HG03175 (cell line): ENCODE measurements at regions not wholly inside any gene's neighbourhood (a gene's known extent, or its start where the extent isn't known, plus 50 kb on each side); places are given as distances from the start of the nearest gene placed in this dataset.
"Not testable (repeated sequence)": the region's sequence is repeated elsewhere in the genome, so short reads cannot be mapped to it uniquely, and the experiment has no call there.

Source experiments
- ATAC-seq: cut with Tn5 transposase; IDR thresholded peaks from one replicate; pipeline ENCODE4 v1.9.1; 2021; ENCODE audit warnings: mild to moderate bottlenecking, moderate library complexity; ENCODE audit not compliant: unreplicated experiment

GRCh38 chr1:219323426-219323825 is 149.7 kb downstream of the LYPLAL1 start:
- no peak for ATAC-seq

GRCh38 chr1:219322766-219323165 is 149.1 kb downstream of the LYPLAL1 start:
- no peak for ATAC-seq

DNA sequence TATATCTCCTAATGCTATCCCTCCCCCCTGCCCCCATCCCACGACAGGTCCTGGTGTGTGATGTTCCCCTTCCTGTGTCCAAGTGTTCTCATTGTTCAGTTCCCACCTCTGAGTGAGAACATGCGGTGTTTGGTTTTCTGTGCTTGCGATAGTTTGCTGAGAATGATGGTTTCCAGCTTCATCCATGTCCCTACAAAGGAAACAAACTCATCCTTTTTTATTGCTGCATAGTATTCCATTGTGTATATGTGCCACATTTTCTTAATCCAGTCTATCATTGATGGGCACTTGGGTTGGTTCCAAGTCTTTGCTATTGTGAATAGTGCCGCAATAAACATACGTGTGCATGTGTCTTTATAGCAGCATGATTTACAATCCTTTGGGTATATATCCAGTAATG is 146.9 kb downstream of the LYPLAL1 start:
- not testable (repeated sequence) for ATAC-seq

- ATAC-seq = no peak
Observed at GRCh38 chr1:219318826-219319225, 145.1 kb downstream of the LYPLAL1 start.

- ATAC-seq = peak; percentile 69
Observed at GRCh38 chr1:219317762-219318353, 144.2 kb downstream of the LYPLAL1 start.

- no peak for ATAC-seq
Observed at GRCh38 chr1:219316066-219316465, 142.4 kb downstream of the LYPLAL1 start.

- ATAC-seq = no peak
Observed at GRCh38 chr1:219313961-219314360, 140.3 kb downstream of the LYPLAL1 start.

GRCh38 chr1:219312967-219313366 is 139.3 kb downstream of the LYPLAL1 start:
- ATAC-seq = no peak

DNA sequence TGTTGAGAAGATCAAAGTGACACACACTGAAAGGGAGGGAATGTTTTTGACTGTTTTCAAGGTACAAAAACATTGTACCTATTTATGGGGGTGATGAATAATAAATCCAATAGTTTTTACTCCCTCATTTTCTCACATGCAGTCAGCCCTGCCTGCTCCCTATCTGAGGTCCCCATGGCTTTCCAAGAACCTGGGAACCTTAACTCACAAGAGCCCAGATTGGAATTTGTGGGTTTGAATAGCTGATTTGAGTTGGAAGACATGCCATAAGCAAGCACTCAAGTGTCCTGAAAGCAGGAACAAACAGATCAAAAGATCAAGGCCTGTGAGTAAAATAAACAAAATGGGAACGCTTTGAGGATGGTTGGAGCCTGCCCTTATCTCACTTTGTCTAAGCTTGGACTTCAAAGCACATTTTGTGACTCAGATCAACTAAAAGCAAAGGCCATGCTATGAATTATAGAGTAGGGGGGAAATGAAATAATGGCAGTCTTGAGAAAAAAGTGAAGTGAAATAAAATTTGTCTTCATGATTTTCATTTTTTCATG is 136.6 kb downstream of the LYPLAL1 start:
- ATAC-seq = no peak

DNA sequence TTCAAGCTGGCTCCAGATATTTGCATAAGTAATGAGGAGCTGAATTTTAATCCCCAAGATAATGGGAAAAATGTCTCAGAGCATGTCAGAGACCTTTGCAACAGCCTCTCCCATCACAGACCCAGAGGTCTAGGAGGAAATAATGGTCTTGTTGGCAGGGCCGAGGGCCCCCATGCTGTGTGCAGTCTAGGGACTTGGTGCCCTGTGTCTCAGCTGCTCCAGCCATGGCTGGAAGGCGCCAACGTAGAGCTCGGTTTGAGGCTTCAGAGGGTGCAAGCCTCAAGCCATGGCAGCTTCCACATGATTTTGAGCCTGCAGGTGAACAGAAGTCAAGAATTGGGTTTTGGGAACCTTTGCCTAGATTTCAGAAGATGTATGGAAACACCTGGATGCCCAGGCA is 134.7 kb downstream of the LYPLAL1 start:
- ATAC-seq = no peak

GRCh38 chr1:219304227-219305226 is 130.8 kb downstream of the LYPLAL1 start:
- no peak for ATAC-seq

DNA sequence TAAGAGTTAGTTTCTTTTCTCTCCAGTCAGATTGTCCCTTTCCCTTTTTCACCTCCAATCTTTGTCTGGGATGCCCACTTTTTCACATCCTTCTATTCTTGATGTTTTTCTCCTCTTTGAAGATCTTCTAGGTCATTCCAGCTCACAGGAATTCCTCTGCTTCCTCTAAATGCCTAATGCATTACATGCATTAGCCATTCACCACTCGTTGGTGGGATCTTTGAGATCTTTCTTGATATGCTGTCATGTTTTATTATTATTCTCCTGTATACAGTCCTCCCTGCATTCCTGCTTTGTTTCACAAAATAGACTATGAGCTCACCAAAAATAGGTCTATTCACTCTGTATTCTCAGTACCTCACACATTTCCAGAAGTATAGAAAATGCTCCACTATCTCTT is 129.0 kb downstream of the LYPLAL1 start:
- ATAC-seq = no peak

GRCh38 chr1:219299420-219299819 is 125.7 kb downstream of the LYPLAL1 start:
- ATAC-seq = no peak

DNA sequence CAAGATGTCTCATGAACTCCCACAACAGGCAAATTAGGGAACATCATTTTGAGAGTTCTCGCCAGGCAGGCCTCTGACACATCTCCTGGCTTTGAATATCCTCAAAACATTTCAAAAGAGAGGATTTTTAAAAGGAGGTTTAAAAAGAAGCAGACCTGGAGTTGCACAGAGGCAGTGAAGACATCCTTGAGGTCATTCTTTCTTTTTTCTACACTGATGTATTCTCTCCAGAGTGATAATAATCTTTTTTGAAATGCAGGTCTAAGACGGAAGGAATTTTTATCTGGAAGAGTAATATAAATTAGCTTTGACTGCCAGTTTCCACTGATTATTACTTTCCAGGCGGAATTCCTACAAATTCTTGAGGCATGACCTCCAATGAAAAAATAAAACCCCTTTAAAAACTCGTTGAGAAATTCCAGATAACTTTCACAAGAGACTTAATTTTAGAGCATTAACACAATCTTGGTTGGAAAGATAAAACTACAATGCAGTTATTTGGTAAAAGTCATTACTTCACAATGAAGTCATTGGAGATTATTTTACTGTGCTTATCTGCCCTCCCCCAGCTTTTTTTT is 125.0 kb downstream of the LYPLAL1 start:
- ATAC-seq = no peak

GRCh38 chr1:219296430-219297355 is 123.0 kb downstream of the LYPLAL1 start:
- no peak for ATAC-seq

DNA sequence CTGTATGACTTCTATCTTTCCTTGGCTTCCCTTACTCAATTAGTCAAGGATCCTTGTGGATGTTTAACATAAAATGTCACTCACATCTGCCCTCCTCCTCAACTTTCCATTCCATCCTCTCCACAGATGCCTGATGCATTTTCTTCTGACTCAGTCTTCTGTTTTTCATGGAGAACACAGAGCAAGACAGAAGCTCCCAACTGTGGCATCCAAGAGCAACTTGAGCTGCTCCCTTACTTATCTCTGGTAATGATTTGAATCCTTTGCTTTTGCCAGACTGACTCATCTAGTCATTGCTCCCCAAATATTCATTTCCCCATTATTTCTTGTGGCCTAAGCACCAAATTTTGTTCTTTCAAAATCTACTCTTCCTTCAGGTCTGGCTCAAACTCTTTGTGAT is 120.6 kb downstream of the LYPLAL1 start:
- ATAC-seq = no peak

DNA sequence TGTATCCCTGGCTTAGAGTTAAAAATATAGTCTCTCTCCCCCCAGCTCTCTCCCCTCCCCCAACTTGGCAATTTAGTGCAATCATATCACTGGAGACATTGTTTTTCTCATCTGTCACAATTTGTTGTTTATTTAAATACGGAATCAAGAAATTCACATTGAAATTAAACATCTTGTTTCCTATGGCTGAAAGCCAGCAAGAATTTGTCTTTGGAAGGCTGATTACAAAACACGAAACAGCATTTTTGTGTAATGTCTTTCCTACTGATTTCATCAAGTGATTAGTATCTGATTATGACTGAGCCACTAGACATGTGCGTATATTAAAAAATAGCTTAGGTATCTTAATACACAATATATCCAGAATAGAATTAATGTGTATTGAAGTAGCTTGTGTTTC is 119.7 kb downstream of the LYPLAL1 start:
- ATAC-seq = no peak

DNA sequence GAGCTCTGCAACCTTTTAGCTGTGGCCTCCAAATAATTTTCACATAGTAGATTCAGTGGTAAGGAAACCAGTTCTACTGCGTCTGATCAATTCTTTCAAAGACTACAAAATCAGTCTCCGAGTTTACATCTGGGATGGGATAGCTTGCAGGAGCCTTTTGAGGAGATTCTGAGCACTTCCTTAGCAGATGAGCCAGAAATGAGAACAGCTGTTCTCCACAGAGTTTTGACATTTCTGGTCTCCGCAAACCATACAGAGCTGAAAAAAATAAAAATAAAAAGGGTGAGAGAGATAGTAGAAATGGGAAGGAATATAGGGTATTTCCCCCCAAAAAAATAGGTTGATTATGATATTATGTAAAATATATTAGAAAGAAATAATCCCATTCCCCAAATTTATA is 119.3 kb downstream of the LYPLAL1 start:
- ATAC-seq = no peak

- ATAC-seq = no peak
Observed at GRCh38 chr1:219292341-219292740, 118.7 kb downstream of the LYPLAL1 start.

- no peak for ATAC-seq
Observed at GRCh38 chr1:219289171-219289570, 115.5 kb downstream of the LYPLAL1 start.
